Loucy (cell line): ENCODE measurements at regions not wholly inside any gene's neighbourhood (a gene's known extent, or its start where the extent isn't known, plus 50 kb on each side); places are given as distances from the start of the nearest gene placed in this dataset.

Experiments
- H2AFZ ChIP-seq: fragments of 200-600 bp; sonication (generic); 2 replicates; pipeline ENCODE4 v1.6.0; 2016; ENCODE audit warnings: antibody characterized with exemption, mild to moderate bottlenecking, low read length, moderate library complexity
- H3F3A ChIP-seq: fragments of 200-600 bp; 2 replicates; pipeline ENCODE4 v1.6.0; 2016; ENCODE audit warnings: antibody characterized with exemption, low read depth, mild to moderate bottlenecking
- H3K27me3 ChIP-seq: fragments of 200-600 bp; sonication (generic); 2 replicates; pipeline ENCODE4 v1.6.1; 2014; ENCODE audit warnings: low read length, mild to moderate bottlenecking; ENCODE audit not compliant: insufficient read depth, poor library complexity, severe bottlenecking
- H3K36me3 ChIP-seq: fragments of 200-600 bp; sonication (generic); 2 replicates; pipeline ENCODE4 v1.6.1; 2016; ENCODE audit warnings: low read length; ENCODE audit not compliant: insufficient read depth
- H3K4me1 ChIP-seq: fragments of 200-600 bp; sonication (generic); 2 replicates; pipeline ENCODE4 v1.5.1; 2014; ENCODE audit warnings: low read length, mild to moderate bottlenecking; ENCODE audit not compliant: insufficient read depth, poor library complexity, severe bottlenecking
- H3K4me2 ChIP-seq: fragments of 200-600 bp; sonication (generic); 2 replicates; pipeline ENCODE4 v1.6.0; 2014; ENCODE audit warnings: antibody characterized with exemption, low read length, low read depth, mild to moderate bottlenecking; ENCODE audit not compliant: poor library complexity, severe bottlenecking
- H3K4me3 ChIP-seq: fragments of 200-600 bp; sonication (generic); 2 replicates; pipeline ENCODE4 v1.5.1; 2014; ENCODE audit warnings: low read length, mild to moderate bottlenecking, mixed read lengths; ENCODE audit not compliant: poor library complexity, severe bottlenecking
- H3K79me2 ChIP-seq: fragments of 200-600 bp; sonication (generic); 2 replicates; pipeline ENCODE4 v1.6.1; 2014; ENCODE audit warnings: low read length; ENCODE audit not compliant: insufficient read depth
- H3K9ac ChIP-seq: fragments of 200-600 bp; sonication (generic); 2 replicates; pipeline ENCODE4 v1.6.0; 2014; ENCODE audit warnings: mild to moderate bottlenecking, low read depth, low read length, moderate library complexity; ENCODE audit not compliant: poor library complexity, severe bottlenecking
- H3K9me2 ChIP-seq: fragments of 200-600 bp; sonication (generic); replicated peaks from 2 replicates; pipeline ENCODE4 v1.6.1; 2016; ENCODE audit warnings: low read depth, low read length, mixed read lengths
- H3K9me3 ChIP-seq: fragments of 200-600 bp; sonication (generic); 2 replicates; pipeline ENCODE4 v1.6.1; 2014; ENCODE audit warnings: mild to moderate bottlenecking, antibody characterized with exemption, low read length, low read depth; ENCODE audit not compliant: insufficient read depth
- H4K20me1 ChIP-seq: fragments of 200-600 bp; sonication (generic); 2 replicates; pipeline ENCODE4 v1.6.0; 2014; ENCODE audit warnings: antibody characterized with exemption, low read length, mild to moderate bottlenecking; ENCODE audit not compliant: insufficient read depth, poor library complexity, severe bottlenecking
- EZH2phosphoT487 ChIP-seq: fragments of 200-600 bp; IDR thresholded peaks from 2 replicates; pipeline ENCODE4 v1.6.1; 2018; ENCODE audit warnings: antibody characterized with exemption, mild to moderate bottlenecking, moderate library complexity, borderline replicate concordance
- TF ChIP-seq, protein P1 (sequence below): fragments of 200-600 bp; sonication (generic); conservative IDR thresholded peaks from 2 replicates; pipeline ENCODE4 v1.5.1; 2014; ENCODE audit warnings: mild to moderate bottlenecking, antibody characterized with exemption, low read length

DNA sequence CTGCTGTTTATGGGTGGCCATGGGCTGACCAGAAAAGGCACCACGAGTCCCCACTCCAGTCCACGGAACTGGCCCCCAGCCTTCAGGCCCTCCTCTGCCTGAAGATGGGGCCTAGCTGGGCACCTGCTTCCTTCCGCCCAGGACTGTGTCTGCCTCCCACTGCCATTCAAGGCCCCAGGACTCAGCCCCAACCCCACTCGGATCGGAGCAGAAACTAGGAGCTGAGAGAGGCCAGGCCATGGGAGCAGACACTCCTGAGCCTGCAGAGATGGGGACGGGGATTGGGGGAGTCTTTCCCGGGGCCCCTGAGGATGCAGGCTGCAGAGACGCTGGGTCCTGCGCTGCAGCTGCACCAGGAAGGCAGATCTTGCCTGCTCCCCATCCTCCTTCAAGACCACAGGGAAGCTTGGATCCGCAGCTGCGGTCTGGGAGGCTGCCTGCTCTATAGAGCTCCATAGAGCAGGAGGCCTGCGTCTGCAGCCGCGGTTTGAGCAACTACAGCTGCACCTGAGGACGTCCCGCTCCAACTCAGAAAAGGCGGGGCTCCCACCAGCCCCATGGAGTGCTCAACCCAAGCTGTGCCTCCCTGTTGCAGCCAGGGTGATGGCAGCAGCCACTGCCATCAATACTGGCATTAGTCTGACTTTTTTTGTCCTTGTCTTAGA, 383.9 kb upstream of the TMCO5A start:
- Histone ChIP-seq H3K27me3 (no peaks in the 10 kb centered on the region), H3F3A (no peaks in the 10 kb centered on the region), H3K9me2 (no peaks in the 10 kb centered on the region), H4K20me1 (no peaks in the 10 kb centered on the region), H3K36me3 (no peaks in the 10 kb centered on the region), H3K4me1 (no peaks in the 10 kb centered on the region), H3K4me2 (no peak overlapping the region), H3K79me2 (no peaks in the 10 kb centered on the region), H3K9me3 (peaks cover 8% of the 10 kb centered on the region; the same call in 1 of the 2 replicates), H3K9ac (no peak overlapping the region), H3K4me3 (no peak overlapping the region), H2AFZ (no peak overlapping the region)
- TF ChIP-seq, protein P1, sequence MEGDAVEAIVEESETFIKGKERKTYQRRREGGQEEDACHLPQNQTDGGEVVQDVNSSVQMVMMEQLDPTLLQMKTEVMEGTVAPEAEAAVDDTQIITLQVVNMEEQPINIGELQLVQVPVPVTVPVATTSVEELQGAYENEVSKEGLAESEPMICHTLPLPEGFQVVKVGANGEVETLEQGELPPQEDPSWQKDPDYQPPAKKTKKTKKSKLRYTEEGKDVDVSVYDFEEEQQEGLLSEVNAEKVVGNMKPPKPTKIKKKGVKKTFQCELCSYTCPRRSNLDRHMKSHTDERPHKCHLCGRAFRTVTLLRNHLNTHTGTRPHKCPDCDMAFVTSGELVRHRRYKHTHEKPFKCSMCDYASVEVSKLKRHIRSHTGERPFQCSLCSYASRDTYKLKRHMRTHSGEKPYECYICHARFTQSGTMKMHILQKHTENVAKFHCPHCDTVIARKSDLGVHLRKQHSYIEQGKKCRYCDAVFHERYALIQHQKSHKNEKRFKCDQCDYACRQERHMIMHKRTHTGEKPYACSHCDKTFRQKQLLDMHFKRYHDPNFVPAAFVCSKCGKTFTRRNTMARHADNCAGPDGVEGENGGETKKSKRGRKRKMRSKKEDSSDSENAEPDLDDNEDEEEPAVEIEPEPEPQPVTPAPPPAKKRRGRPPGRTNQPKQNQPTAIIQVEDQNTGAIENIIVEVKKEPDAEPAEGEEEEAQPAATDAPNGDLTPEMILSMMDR: no peak
- TF ChIP-seq EZH2phosphoT487: no peak

DNA sequence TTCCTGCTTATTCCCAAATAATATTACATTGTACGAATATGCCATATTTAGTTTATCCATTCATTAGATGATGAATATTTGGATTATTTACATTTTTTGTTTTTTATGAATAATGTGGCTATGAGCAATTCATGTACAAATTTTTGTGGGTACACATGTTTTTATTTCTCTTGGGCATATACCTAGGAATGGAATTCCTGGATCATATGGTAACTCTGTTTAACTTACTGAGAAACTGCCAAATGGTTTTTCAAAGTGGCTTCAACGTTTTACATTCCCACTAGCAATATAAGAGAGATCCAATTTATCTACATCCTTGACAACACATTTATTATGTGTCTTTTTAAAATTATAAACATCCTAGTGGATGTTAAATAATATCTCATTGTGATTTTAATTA, 362.0 kb upstream of the TMCO5A start:
- Histone ChIP-seq H2AFZ (no peak overlapping the region), H3K79me2 (no peaks in the 10 kb centered on the region), H3K9ac (no peak overlapping the region), H3K9me2 (no peaks in the 10 kb centered on the region), H3K4me2 (no peak overlapping the region), H3K9me3 (no peaks in the 10 kb centered on the region), H3K36me3 (no peaks in the 10 kb centered on the region), H3K27me3 (no peaks in the 10 kb centered on the region), H3F3A (no peaks in the 10 kb centered on the region), H3K4me3 (no peak overlapping the region), H4K20me1 (no peaks in the 10 kb centered on the region), H3K4me1 (no peaks in the 10 kb centered on the region)
- no peak for TF ChIP-seq EZH2phosphoT487
- TF ChIP-seq, protein P1: no peak

DNA sequence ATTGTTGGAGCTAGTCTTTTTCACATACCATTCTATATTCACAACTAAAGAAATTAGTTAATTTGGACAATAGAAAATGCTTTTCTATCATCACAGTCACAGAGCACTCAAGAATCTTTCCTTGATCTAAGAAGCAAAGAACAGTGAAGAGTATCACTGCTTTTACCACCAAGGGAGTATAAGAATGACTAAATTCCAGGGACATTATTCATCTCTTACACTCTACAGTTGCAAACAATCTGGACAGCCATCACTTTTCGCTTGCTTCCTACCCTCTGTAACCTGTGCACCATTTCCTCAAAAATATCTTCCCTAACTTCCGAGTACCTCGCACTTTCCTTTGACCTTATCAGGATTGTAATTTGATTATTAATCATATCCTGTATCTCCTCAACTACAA, 359.5 kb upstream of the TMCO5A start:
- H2AFZ ChIP-seq: no peak overlapping the region
- no peaks in the 10 kb centered on the region for H3K4me1 ChIP-seq
- H3K9me2 ChIP-seq: no peaks in the 10 kb centered on the region

More for the DNA sequence above, 359.5 kb upstream of the TMCO5A start:
- Histone ChIP-seq H3K4me2 (no peak overlapping the region), H3K36me3 (no peaks in the 10 kb centered on the region), H4K20me1 (no peaks in the 10 kb centered on the region), H3K4me3 (no peak overlapping the region), H3K9ac (no peak overlapping the region), H3K79me2 (no peaks in the 10 kb centered on the region), H3F3A (no peaks in the 10 kb centered on the region), H3K27me3 (no peaks in the 10 kb centered on the region), H3K9me3 (no peaks in the 10 kb centered on the region)
- no peak for TF ChIP-seq EZH2phosphoT487
- TF ChIP-seq, protein P1: no peak
